WTC11 (cell line): ENCODE measurements at regions not wholly inside any gene's neighbourhood (a gene's known extent, or its start where the extent isn't known, plus 50 kb on each side); places are given as distances from the start of the nearest gene placed in this dataset.
"Not testable (repeated sequence)": the region's sequence is repeated elsewhere in the genome, so short reads cannot be mapped to it uniquely, and the experiment has no call there.

ENCODE experiments used
- ATAC-seq: fragments of 200-7000 bp; cut with Tn5 transposase; 2 replicates; pipeline ENCODE4 v1.10.0; 2021; ENCODE audit warnings: mild to moderate bottlenecking, moderate library complexity
- CTCF ChIA-PET: fragments of 300-600 bp; sonication (Branson Sonifier 250); formaldehyde crosslinking; loops from one replicate; lab custom pipeline; 2021; ENCODE audit warnings: antibody characterized with exemption; lab: Charles Lee
- POLR2A ChIA-PET: fragments of 350-600 bp; sonication (Branson Sonifier 250); formaldehyde crosslinking; loops from one replicate; lab custom pipeline; 2021; ENCODE audit warnings: antibody characterized with exemption; lab: Charles Lee
- DNase-seq: peaks from one replicate; pipeline ENCODE4 v3.0.0; 2021; ENCODE audit warnings: low spot score
- H3K27ac Mint-ChIP-seq: 2 replicates; pipeline ENCODE4 v1.8.0; 2021; ENCODE audit warnings: mixed read lengths
- H3K27me3 Mint-ChIP-seq: 2 replicates; pipeline ENCODE4 v1.8.0; 2021; ENCODE audit warnings: low read depth, mild to moderate bottlenecking, moderate library complexity, mixed read lengths
- H3K36me3 Mint-ChIP-seq: 2 replicates; pipeline ENCODE4 v1.8.0; 2021; ENCODE audit warnings: mixed read lengths
- H3K4me1 Mint-ChIP-seq: 2 replicates; pipeline ENCODE4 v1.8.0; 2022; ENCODE audit warnings: mixed read lengths
- H3K4me3 Mint-ChIP-seq: 2 replicates; pipeline ENCODE4 v1.8.0; 2021; ENCODE audit warnings: mild to moderate bottlenecking, moderate library complexity, mixed read lengths
- H3K9me3 Mint-ChIP-seq: 2 replicates; pipeline ENCODE4 v1.8.0; 2021; ENCODE audit warnings: mixed read lengths
- ATF2 ChIP-seq: sonication (generic); formaldehyde crosslinking; IDR thresholded peaks from 2 replicates; pipeline ENCODE4 v1.8.1; 2022; ENCODE audit warnings: low read depth, missing genetic modification reagents, borderline replicate concordance
- CTCF ChIP-seq: fragments of 200-600 bp; IDR thresholded peaks from 2 replicates; pipeline ENCODE4 v1.8.0; 2022; ENCODE audit warnings: antibody characterized with exemption
- E2F4 ChIP-seq: sonication (generic); formaldehyde crosslinking; IDR thresholded peaks from 2 replicates; pipeline ENCODE4 v1.8.1; 2022; ENCODE audit warnings: low read depth, mild to moderate bottlenecking, moderate library complexity, missing genetic modification reagents, borderline replicate concordance
- FOXJ3 ChIP-seq: sonication (generic); formaldehyde crosslinking; IDR thresholded peaks from 2 replicates; pipeline ENCODE4 v1.9.0; 2021; ENCODE audit warnings: missing genetic modification reagents, mild to moderate bottlenecking, borderline replicate concordance
- FOXP4 ChIP-seq: sonication (generic); formaldehyde crosslinking; IDR thresholded peaks from 2 replicates; pipeline ENCODE4 v1.8.0; 2022; ENCODE audit warnings: mild to moderate bottlenecking, missing genetic modification reagents
- GTF2I ChIP-seq: fragments of 250-450 bp; sonication (Bioruptor Pico); conservative IDR thresholded peaks from 2 replicates; pipeline ENCODE4 v1.4.0; 2021; ENCODE audit warnings: mild to moderate bottlenecking
- NFE2L1 ChIP-seq: sonication (generic); formaldehyde crosslinking; IDR thresholded peaks from 2 replicates; pipeline ENCODE4 v1.8.1; 2023; ENCODE audit warnings: missing genetic modification reagents
- NR1H2 ChIP-seq: sonication (generic); formaldehyde crosslinking; IDR thresholded peaks from 2 replicates; pipeline ENCODE4 v1.9.0; 2021; ENCODE audit warnings: mild to moderate bottlenecking, moderate library complexity, missing genetic modification reagents
- RELA ChIP-seq: sonication (generic); formaldehyde crosslinking; IDR thresholded peaks from 2 replicates; pipeline ENCODE4 v1.8.1; 2022; ENCODE audit warnings: missing genetic modification reagents, mild to moderate bottlenecking, borderline replicate concordance
- SMAD3 ChIP-seq: sonication (generic); formaldehyde crosslinking; IDR thresholded peaks from 2 replicates; pipeline ENCODE4 v1.8.0; 2022; ENCODE audit warnings: missing genetic modification reagents, mild to moderate bottlenecking, borderline replicate concordance
- SMAD4 ChIP-seq: sonication (generic); formaldehyde crosslinking; IDR thresholded peaks from 2 replicates; pipeline ENCODE4 v1.8.0; 2022; ENCODE audit warnings: mild to moderate bottlenecking, missing genetic modification reagents
- TEAD4 ChIP-seq: sonication (generic); formaldehyde crosslinking; IDR thresholded peaks from 2 replicates; pipeline ENCODE4 v1.8.0; 2022; ENCODE audit warnings: mild to moderate bottlenecking, missing genetic modification reagents
- TP53 ChIP-seq: sonication (generic); formaldehyde crosslinking; IDR thresholded peaks from 2 replicates; pipeline ENCODE4 v1.8.1; 2023; ENCODE audit warnings: mild to moderate bottlenecking, missing genetic modification reagents
- ZNF219 ChIP-seq: sonication (generic); formaldehyde crosslinking; IDR thresholded peaks from 2 replicates; pipeline ENCODE4 v1.8.0; 2023; ENCODE audit warnings: missing genetic modification reagents, mild to moderate bottlenecking, borderline replicate concordance

GRCh38 chr5:28947865-28948264, 1909.5 kb upstream of the CDH9 start:
- TF ChIP-seq SMAD4 (CRISPR knock-in tag) (no peak), ZNF219 (CRISPR knock-in tag) (no peak), SMAD3 (no peak), TP53 (CRISPR knock-in tag) (no peak), CTCF (no peak), FOXJ3 (CRISPR knock-in tag) (no peak), NR1H2 (no peak), FOXP4 (CRISPR knock-in tag) (no peak), TEAD4 (no peak), NFE2L1 (CRISPR knock-in tag) (no peak), GTF2I (CRISPR knock-in tag) (no peak)
- ATAC-seq = no peak

GRCh38 chr5:28945859-28946258, 1907.5 kb upstream of the CDH9 start:
- TF ChIP-seq E2F4 (no peak), RELA (no peak), ATF2 (no peak)
- POLR2A ChIA-PET = no interaction called here
- Mint-ChIP-seq H3K4me1 (no peaks in the 10 kb centered on the region), H3K36me3 (peaks cover 7% of the 10 kb centered on the region), H3K27ac (no peak overlapping the region), H3K9me3 (peaks cover 23% of the 10 kb centered on the region), H3K27me3 (no peaks in the 10 kb centered on the region), H3K4me3 (no peak overlapping the region)
- CTCF ChIA-PET = no interaction called here
- DNase-seq (no peak), ATAC-seq (no peak)

More at GRCh38 chr5:28947865-28948264, 1909.5 kb upstream of the CDH9 start:
- Mint-ChIP-seq H3K36me3 (peaks cover 11% of the 10 kb centered on the region), H3K27me3 (no peaks in the 10 kb centered on the region; the same call in 1 of the 2 replicates), H3K27ac (no peak overlapping the region), H3K4me1 (no peaks in the 10 kb centered on the region), H3K4me3 (no peak overlapping the region), H3K9me3 (peaks cover 26% of the 10 kb centered on the region)
- DNase-seq = no peak
- CTCF ChIA-PET = no interaction called here
- POLR2A ChIA-PET = no interaction called here

GRCh38 chr5:28929366-28929765, 1891.0 kb upstream of the CDH9 start:
- DNase-seq, CTCF ChIA-PET: not testable (repeated sequence)

GRCh38 chr5:28928327-28928790, 1890.0 kb upstream of the CDH9 start:
- DNase-seq, ATAC-seq, POLR2A ChIA-PET, CTCF ChIA-PET, H3K4me1 Mint-ChIP-seq, H3K27ac Mint-ChIP-seq, H3K4me3 Mint-ChIP-seq: not testable (repeated sequence)
- Mint-ChIP-seq H3K27me3 (peaks cover 11% of the 10 kb centered on the region; the same call in 1 of the 2 replicates), H3K9me3 (peaks cover 38% of the 10 kb centered on the region), H3K36me3 (peaks cover 14% of the 10 kb centered on the region)

More at GRCh38 chr5:28929366-28929765, 1891.0 kb upstream of the CDH9 start:
- H3K4me3 Mint-ChIP-seq, POLR2A ChIA-PET, ATAC-seq, H3K27ac Mint-ChIP-seq, H3K4me1 Mint-ChIP-seq: not testable (repeated sequence)
- Mint-ChIP-seq H3K27me3 (peaks cover 11% of the 10 kb centered on the region; the same call in 1 of the 2 replicates), H3K36me3 (peaks cover 14% of the 10 kb centered on the region), H3K9me3 (peaks cover 38% of the 10 kb centered on the region)
